ENCODE measurements at regions not wholly inside any gene's neighbourhood (a gene's known extent, or its start where the extent isn't known, plus 50 kb on each side); places are given as distances from the start of the nearest gene placed in this dataset.

GRCh38 chr5:88495810-88496209 is 227.2 kb upstream of the TMEM161B start:
- Histone ChIP-seq H3K36me3 (ENCODE audit: control insufficient read depth, insufficient read depth, low read length) (no peaks in the 10 kb centered on the region), H3K4me1 (ENCODE audit: control insufficient read depth, insufficient read depth, low read length, poor library complexity, severe bottlenecking) (no peaks in the 10 kb centered on the region), H3K27me3 (replicated peaks; ENCODE audit: control insufficient read depth, insufficient read depth, low read length, poor library complexity, severe bottlenecking) (no peaks in the 10 kb centered on the region), H3K9me3 (ENCODE audit: control insufficient read depth, low read length) (no peaks in the 10 kb centered on the region), H3K27ac (ENCODE audit: insufficient read depth, low read length, poor library complexity, severe bottlenecking) (no peak overlapping the region), H3K4me3 (ENCODE audit: insufficient read depth, low read depth, low read length, poor library complexity, severe bottlenecking) (no peak overlapping the region)
- no peak for DNase-seq

- Histone ChIP-seq H3K27me3 (replicated peaks; ENCODE audit: control insufficient read depth, insufficient read depth, low read length, poor library complexity, severe bottlenecking) (no peaks in the 10 kb centered on the region), H3K27ac (ENCODE audit: insufficient read depth, low read length, poor library complexity, severe bottlenecking) (no peak overlapping the region), H3K9me3 (ENCODE audit: control insufficient read depth, low read length) (no peaks in the 10 kb centered on the region), H3K4me3 (ENCODE audit: insufficient read depth, low read depth, low read length, poor library complexity, severe bottlenecking) (no peak overlapping the region), H3K4me1 (ENCODE audit: control insufficient read depth, insufficient read depth, low read length, poor library complexity, severe bottlenecking) (no peaks in the 10 kb centered on the region), H3K36me3 (ENCODE audit: control insufficient read depth, insufficient read depth, low read length) (no peaks in the 10 kb centered on the region)
- DNase-seq: no peak
Observed at GRCh38 chr5:88490874-88491273, 222.2 kb upstream of the TMEM161B start.

- Histone ChIP-seq H3K36me3 (ENCODE audit: control insufficient read depth, insufficient read depth, low read length) (no peaks in the 10 kb centered on the region), H3K27ac (ENCODE audit: insufficient read depth, low read length, poor library complexity, severe bottlenecking) (no peak overlapping the region), H3K27me3 (replicated peaks; ENCODE audit: control insufficient read depth, insufficient read depth, low read length, poor library complexity, severe bottlenecking) (no peaks in the 10 kb centered on the region), H3K4me3 (ENCODE audit: insufficient read depth, low read depth, low read length, poor library complexity, severe bottlenecking) (no peak overlapping the region), H3K4me1 (ENCODE audit: control insufficient read depth, insufficient read depth, low read length, poor library complexity, severe bottlenecking) (no peaks in the 10 kb centered on the region), H3K9me3 (ENCODE audit: control insufficient read depth, low read length) (no peaks in the 10 kb centered on the region)
- no peak for DNase-seq
Observed at GRCh38 chr5:88489364-88489763, 220.7 kb upstream of the TMEM161B start.

GRCh38 chr5:88488561-88488960 is 219.9 kb upstream of the TMEM161B start:
- H3K36me3 ChIP-seq (ENCODE audit: control insufficient read depth, insufficient read depth, low read length): no peaks in the 10 kb centered on the region
- no peak overlapping the region for H3K27ac ChIP-seq (ENCODE audit: insufficient read depth, low read length, poor library complexity, severe bottlenecking)
- H3K4me3 ChIP-seq (ENCODE audit: insufficient read depth, low read depth, low read length, poor library complexity, severe bottlenecking): no peak overlapping the region
- H3K9me3 ChIP-seq (ENCODE audit: control insufficient read depth, low read length): no peaks in the 10 kb centered on the region
- no peaks in the 10 kb centered on the region for H3K27me3 ChIP-seq (replicated peaks; ENCODE audit: control insufficient read depth, insufficient read depth, low read length, poor library complexity, severe bottlenecking)
- no peaks in the 10 kb centered on the region for H3K4me1 ChIP-seq (ENCODE audit: control insufficient read depth, insufficient read depth, low read length, poor library complexity, severe bottlenecking)
- DNase-seq: no peak

GRCh38 chr5:88488130-88488529 is 219.5 kb upstream of the TMEM161B start:
- H3K9me3 ChIP-seq (ENCODE audit: control insufficient read depth, low read length): no peaks in the 10 kb centered on the region
- H3K4me1 ChIP-seq (ENCODE audit: control insufficient read depth, insufficient read depth, low read length, poor library complexity, severe bottlenecking): no peaks in the 10 kb centered on the region
- no peak for DNase-seq
- no peak overlapping the region for H3K27ac ChIP-seq (ENCODE audit: insufficient read depth, low read length, poor library complexity, severe bottlenecking)
- no peaks in the 10 kb centered on the region for H3K27me3 ChIP-seq (replicated peaks; ENCODE audit: control insufficient read depth, insufficient read depth, low read length, poor library complexity, severe bottlenecking)
- H3K4me3 ChIP-seq (ENCODE audit: insufficient read depth, low read depth, low read length, poor library complexity, severe bottlenecking): no peak overlapping the region
- H3K36me3 ChIP-seq (ENCODE audit: control insufficient read depth, insufficient read depth, low read length): no peaks in the 10 kb centered on the region

- H3K27me3 ChIP-seq (replicated peaks; ENCODE audit: control insufficient read depth, insufficient read depth, low read length, poor library complexity, severe bottlenecking): no peaks in the 10 kb centered on the region
- no peaks in the 10 kb centered on the region for H3K36me3 ChIP-seq (ENCODE audit: control insufficient read depth, insufficient read depth, low read length)
- no peak overlapping the region for H3K4me3 ChIP-seq (ENCODE audit: insufficient read depth, low read depth, low read length, poor library complexity, severe bottlenecking)
- H3K4me1 ChIP-seq (ENCODE audit: control insufficient read depth, insufficient read depth, low read length, poor library complexity, severe bottlenecking): no peaks in the 10 kb centered on the region
- DNase-seq: no peak
- no peak overlapping the region for H3K27ac ChIP-seq (ENCODE audit: insufficient read depth, low read length, poor library complexity, severe bottlenecking)
- H3K9me3 ChIP-seq (ENCODE audit: control insufficient read depth, low read length): no peaks in the 10 kb centered on the region
Observed at GRCh38 chr5:88487066-88487465, 218.4 kb upstream of the TMEM161B start.

- Histone ChIP-seq H3K4me3 (ENCODE audit: insufficient read depth, low read depth, low read length, poor library complexity, severe bottlenecking) (no peak overlapping the region), H3K27ac (ENCODE audit: insufficient read depth, low read length, poor library complexity, severe bottlenecking) (no peak overlapping the region), H3K27me3 (replicated peaks; ENCODE audit: control insufficient read depth, insufficient read depth, low read length, poor library complexity, severe bottlenecking) (no peaks in the 10 kb centered on the region), H3K9me3 (ENCODE audit: control insufficient read depth, low read length) (no peaks in the 10 kb centered on the region), H3K4me1 (ENCODE audit: control insufficient read depth, insufficient read depth, low read length, poor library complexity, severe bottlenecking) (no peaks in the 10 kb centered on the region), H3K36me3 (ENCODE audit: control insufficient read depth, insufficient read depth, low read length) (no peaks in the 10 kb centered on the region)
- no peak for DNase-seq
Observed at GRCh38 chr5:88486431-88486830, 217.8 kb upstream of the TMEM161B start.

GRCh38 chr5:88485531-88485930 is 216.9 kb upstream of the TMEM161B start:
- no peaks in the 10 kb centered on the region for H3K36me3 ChIP-seq (ENCODE audit: control insufficient read depth, insufficient read depth, low read length)
- DNase-seq: no peak
- no peaks in the 10 kb centered on the region for H3K4me1 ChIP-seq (ENCODE audit: control insufficient read depth, insufficient read depth, low read length, poor library complexity, severe bottlenecking)
- H3K27me3 ChIP-seq (replicated peaks; ENCODE audit: control insufficient read depth, insufficient read depth, low read length, poor library complexity, severe bottlenecking): no peaks in the 10 kb centered on the region
- no peaks in the 10 kb centered on the region for H3K9me3 ChIP-seq (ENCODE audit: control insufficient read depth, low read length)
- H3K27ac ChIP-seq (ENCODE audit: insufficient read depth, low read length, poor library complexity, severe bottlenecking): no peak overlapping the region
- H3K4me3 ChIP-seq (ENCODE audit: insufficient read depth, low read depth, low read length, poor library complexity, severe bottlenecking): no peak overlapping the region

- H3K36me3 ChIP-seq (ENCODE audit: control insufficient read depth, insufficient read depth, low read length): no peaks in the 10 kb centered on the region
- H3K27ac ChIP-seq (ENCODE audit: insufficient read depth, low read length, poor library complexity, severe bottlenecking): no peak overlapping the region
- H3K27me3 ChIP-seq (replicated peaks; ENCODE audit: control insufficient read depth, insufficient read depth, low read length, poor library complexity, severe bottlenecking): no peaks in the 10 kb centered on the region
- no peak for DNase-seq
- H3K4me1 ChIP-seq (ENCODE audit: control insufficient read depth, insufficient read depth, low read length, poor library complexity, severe bottlenecking): no peaks in the 10 kb centered on the region
- no peaks in the 10 kb centered on the region for H3K9me3 ChIP-seq (ENCODE audit: control insufficient read depth, low read length)
- H3K4me3 ChIP-seq (ENCODE audit: insufficient read depth, low read depth, low read length, poor library complexity, severe bottlenecking): no peak overlapping the region
Observed at GRCh38 chr5:88483964-88484672, 215.5 kb upstream of the TMEM161B start.

- Histone ChIP-seq H3K9me3 (ENCODE audit: control insufficient read depth, low read length) (no peaks in the 10 kb centered on the region), H3K36me3 (ENCODE audit: control insufficient read depth, insufficient read depth, low read length) (no peaks in the 10 kb centered on the region), H3K27ac (ENCODE audit: insufficient read depth, low read length, poor library complexity, severe bottlenecking) (no peak overlapping the region), H3K27me3 (replicated peaks; ENCODE audit: control insufficient read depth, insufficient read depth, low read length, poor library complexity, severe bottlenecking) (no peaks in the 10 kb centered on the region), H3K4me3 (ENCODE audit: insufficient read depth, low read depth, low read length, poor library complexity, severe bottlenecking) (no peak overlapping the region), H3K4me1 (ENCODE audit: control insufficient read depth, insufficient read depth, low read length, poor library complexity, severe bottlenecking) (no peaks in the 10 kb centered on the region)
- DNase-seq: no peak
Observed at GRCh38 chr5:88480801-88481499, 212.3 kb upstream of the TMEM161B start.

Measured in effector memory CD4-positive, alpha-beta T cell (primary cell).